ENCODE measurements at regions not wholly inside any gene's neighbourhood (a gene's known extent, or its start where the extent isn't known, plus 50 kb on each side); places are given as distances from the start of the nearest gene placed in this dataset.

DNA sequence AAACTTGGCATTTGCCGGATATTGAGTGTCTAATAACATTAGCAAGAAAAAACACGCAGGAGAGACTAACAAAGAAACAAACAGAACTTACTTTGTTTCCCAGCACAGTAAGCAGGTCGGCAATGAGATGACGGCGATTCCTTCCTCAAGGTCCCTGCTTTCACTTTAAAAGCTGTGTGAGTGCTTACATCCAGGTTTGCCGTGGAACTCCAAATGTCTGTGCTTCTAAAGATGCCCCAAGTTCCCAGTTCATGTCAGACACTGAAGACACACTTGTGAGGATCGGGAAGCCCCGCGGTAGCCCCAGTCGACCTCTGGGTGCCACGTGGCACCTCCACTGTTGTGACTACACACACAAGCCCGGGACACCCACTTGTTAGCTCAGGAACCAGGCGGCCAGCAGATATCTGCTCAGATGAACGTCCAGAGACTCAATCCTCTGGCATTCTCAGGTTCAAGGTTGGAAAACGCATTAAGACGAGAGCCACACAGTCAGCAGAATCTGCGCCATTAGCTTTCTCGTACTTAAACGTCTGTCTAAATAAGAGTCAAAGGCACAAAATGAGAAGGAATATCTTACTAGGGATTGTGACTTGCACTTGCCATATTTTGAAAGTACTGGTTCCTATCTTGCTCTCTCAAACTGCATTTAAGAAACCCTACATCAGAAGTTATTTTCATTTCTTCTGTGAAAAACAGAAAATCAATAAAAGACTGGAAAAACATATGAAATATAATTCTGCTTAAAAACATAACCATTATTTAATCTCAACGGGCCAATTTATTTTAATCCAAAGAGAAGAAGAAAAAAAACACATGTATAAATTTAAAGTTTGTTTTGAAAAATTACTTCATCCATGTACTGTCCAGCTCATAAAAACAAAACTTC lies 207.6 kb upstream of the KLF14 start:
- H4K20me1 ChIP-seq (ENCODE audit: insufficient read depth, low read length): peaks cover 35% of the 10 kb centered on the region
- H3K9me2 ChIP-seq (replicated peaks; ENCODE audit: insufficient read depth, low read length): no peaks in the 10 kb centered on the region
- peaks cover 5% of the 10 kb centered on the region for H3K4me1 ChIP-seq (ENCODE audit: low read length)
- no peak overlapping the region for H3K4me2 ChIP-seq (ENCODE audit: low read depth, low read length)
- peaks cover 98% of the 10 kb centered on the region for H3K79me2 ChIP-seq (ENCODE audit: low read length)
- no peaks in the 10 kb centered on the region for H3K27me3 ChIP-seq (replicated peaks; ENCODE audit: insufficient read depth, low read length)
- H2AFZ ChIP-seq (ENCODE audit: low read length): no peak overlapping the region
- H3K9ac ChIP-seq (ENCODE audit: low read length): no peak overlapping the region
- no peaks in the 10 kb centered on the region; the same call in 1 of the 2 replicates for H3K36me3 ChIP-seq (replicated peaks; ENCODE audit: insufficient read depth, low read length)
- H3F3A ChIP-seq (ENCODE audit: insufficient read depth, low read length): no peaks in the 10 kb centered on the region
- TF ChIP-seq EZH2 (optimal IDR thresholded peaks at IDR 0.05; ENCODE audit: low read depth, low read length) (no peak), EZH2phosphoT487 (IDR thresholded peaks at IDR 0.05; ENCODE audit: low read length) (no peak)
- TF ChIP-seq, protein P1, sequence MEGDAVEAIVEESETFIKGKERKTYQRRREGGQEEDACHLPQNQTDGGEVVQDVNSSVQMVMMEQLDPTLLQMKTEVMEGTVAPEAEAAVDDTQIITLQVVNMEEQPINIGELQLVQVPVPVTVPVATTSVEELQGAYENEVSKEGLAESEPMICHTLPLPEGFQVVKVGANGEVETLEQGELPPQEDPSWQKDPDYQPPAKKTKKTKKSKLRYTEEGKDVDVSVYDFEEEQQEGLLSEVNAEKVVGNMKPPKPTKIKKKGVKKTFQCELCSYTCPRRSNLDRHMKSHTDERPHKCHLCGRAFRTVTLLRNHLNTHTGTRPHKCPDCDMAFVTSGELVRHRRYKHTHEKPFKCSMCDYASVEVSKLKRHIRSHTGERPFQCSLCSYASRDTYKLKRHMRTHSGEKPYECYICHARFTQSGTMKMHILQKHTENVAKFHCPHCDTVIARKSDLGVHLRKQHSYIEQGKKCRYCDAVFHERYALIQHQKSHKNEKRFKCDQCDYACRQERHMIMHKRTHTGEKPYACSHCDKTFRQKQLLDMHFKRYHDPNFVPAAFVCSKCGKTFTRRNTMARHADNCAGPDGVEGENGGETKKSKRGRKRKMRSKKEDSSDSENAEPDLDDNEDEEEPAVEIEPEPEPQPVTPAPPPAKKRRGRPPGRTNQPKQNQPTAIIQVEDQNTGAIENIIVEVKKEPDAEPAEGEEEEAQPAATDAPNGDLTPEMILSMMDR (IDR thresholded peaks at IDR 0.05; ENCODE audit: low read length): no peak
- H3K9me3 ChIP-seq (replicated peaks; ENCODE audit: insufficient read depth, low read length): no peaks in the 10 kb centered on the region
- no peak overlapping the region for H3K4me3 ChIP-seq (ENCODE audit: low read length)
- no peak overlapping the region for H3K27ac ChIP-seq (ENCODE audit: low read length)
- DNase-seq: no peak

DNA sequence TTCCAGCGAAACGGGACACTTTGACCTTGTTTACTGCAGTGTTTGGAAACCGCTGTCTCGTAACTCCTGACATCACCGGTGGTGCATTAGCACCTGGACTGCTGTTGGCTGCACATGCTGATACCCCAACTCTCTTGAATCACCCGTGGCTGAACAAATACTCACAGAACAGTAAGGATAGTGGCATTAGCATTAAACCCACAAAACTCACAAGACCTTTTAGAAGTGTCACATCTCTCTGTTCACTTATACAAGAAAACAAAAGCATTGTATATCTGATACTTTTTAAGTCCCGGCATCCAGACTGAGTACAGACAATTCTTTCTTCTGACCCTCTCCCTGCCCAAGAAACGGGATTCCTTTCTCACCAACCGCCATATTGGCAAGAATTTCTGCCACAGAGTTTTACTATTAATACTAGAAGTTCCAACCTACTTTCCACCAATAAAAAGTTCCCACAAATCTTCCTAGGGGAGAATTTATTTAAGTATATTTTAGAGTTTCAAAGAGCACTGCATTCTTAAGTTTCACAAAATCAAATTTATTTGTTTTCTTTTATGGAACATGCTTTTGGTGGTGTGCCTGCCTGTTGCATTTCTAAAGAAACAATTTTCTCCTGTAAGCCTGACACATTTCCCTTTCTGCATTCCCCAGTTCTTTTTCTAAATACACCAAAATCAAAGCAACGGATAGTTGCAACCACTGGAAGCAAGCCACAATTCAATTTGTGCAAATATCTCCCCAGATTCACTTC lies 208.4 kb upstream of the KLF14 start:
- Histone ChIP-seq H3K4me3 (ENCODE audit: low read length) (no peak overlapping the region), H3K79me2 (ENCODE audit: low read length) (peaks cover 98% of the 10 kb centered on the region), H3K9me3 (replicated peaks; ENCODE audit: insufficient read depth, low read length) (no peaks in the 10 kb centered on the region), H3F3A (ENCODE audit: insufficient read depth, low read length) (no peaks in the 10 kb centered on the region), H3K27ac (ENCODE audit: low read length) (no peak overlapping the region), H3K4me1 (ENCODE audit: low read length) (peaks cover 5% of the 10 kb centered on the region), H3K36me3 (replicated peaks; ENCODE audit: insufficient read depth, low read length) (no peaks in the 10 kb centered on the region; the same call in 1 of the 2 replicates), H3K4me2 (ENCODE audit: low read depth, low read length) (no peak overlapping the region), H3K27me3 (replicated peaks; ENCODE audit: insufficient read depth, low read length) (no peaks in the 10 kb centered on the region), H3K9me2 (replicated peaks; ENCODE audit: insufficient read depth, low read length) (no peaks in the 10 kb centered on the region), H4K20me1 (ENCODE audit: insufficient read depth, low read length) (peaks cover 34% of the 10 kb centered on the region), H3K9ac (ENCODE audit: low read length) (no peak overlapping the region), H2AFZ (ENCODE audit: low read length) (no peak overlapping the region)
- TF ChIP-seq EZH2phosphoT487 (IDR thresholded peaks at IDR 0.05; ENCODE audit: low read length) (no peak), EZH2 (optimal IDR thresholded peaks at IDR 0.05; ENCODE audit: low read depth, low read length) (no peak)
- TF ChIP-seq, protein P1 (IDR thresholded peaks at IDR 0.05; ENCODE audit: low read length): no peak
- no peak for DNase-seq

DNA sequence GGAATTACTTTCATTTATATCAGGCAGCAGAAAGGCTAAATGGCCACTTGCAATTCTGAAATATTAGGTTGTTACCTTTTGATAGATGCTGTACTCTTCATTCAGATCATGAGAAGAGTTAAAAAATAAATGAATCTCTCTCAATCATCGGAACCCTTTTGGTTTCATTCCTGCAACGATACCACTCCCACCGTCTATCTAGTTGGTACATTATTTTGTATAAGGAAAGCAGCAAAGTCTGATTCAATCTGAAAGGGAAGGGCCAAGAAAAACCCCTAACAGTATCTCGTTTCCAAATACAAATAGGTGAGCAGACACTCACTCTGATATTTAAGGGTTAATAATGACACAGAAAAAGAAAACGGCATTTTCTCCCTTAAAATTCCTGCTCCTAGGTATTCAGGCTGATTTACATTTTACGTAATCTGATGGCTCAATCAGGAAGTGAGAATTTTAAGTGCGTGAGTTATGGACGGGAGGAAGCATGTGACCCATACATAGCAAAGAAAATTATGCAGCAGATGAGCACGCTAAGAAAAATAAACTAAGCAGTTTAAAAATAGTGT lies 209.4 kb upstream of the KLF14 start:
- H3K27ac ChIP-seq (ENCODE audit: low read length): no peak overlapping the region
- H3F3A ChIP-seq (ENCODE audit: insufficient read depth, low read length): no peaks in the 10 kb centered on the region; the same call in 1 of the 2 replicates
- H3K9me2 ChIP-seq (replicated peaks; ENCODE audit: insufficient read depth, low read length): no peaks in the 10 kb centered on the region
- H3K9ac ChIP-seq (ENCODE audit: low read length): no peak overlapping the region
- no peaks in the 10 kb centered on the region for H3K9me3 ChIP-seq (replicated peaks; ENCODE audit: insufficient read depth, low read length)
- H2AFZ ChIP-seq (ENCODE audit: low read length): no peak overlapping the region
- H3K4me3 ChIP-seq (ENCODE audit: low read length): no peak overlapping the region
- peaks cover 12% of the 10 kb centered on the region for H3K4me1 ChIP-seq (ENCODE audit: low read length)
- no peaks in the 10 kb centered on the region for H3K27me3 ChIP-seq (replicated peaks; ENCODE audit: insufficient read depth, low read length)
- peaks cover 42% of the 10 kb centered on the region for H4K20me1 ChIP-seq (ENCODE audit: insufficient read depth, low read length)
- DNase-seq: no peak
- H3K79me2 ChIP-seq (ENCODE audit: low read length): peaks cover 97% of the 10 kb centered on the region
- no peak overlapping the region for H3K4me2 ChIP-seq (ENCODE audit: low read depth, low read length)
- no peaks in the 10 kb centered on the region; the same call in none of the 2 replicates for H3K36me3 ChIP-seq (replicated peaks; ENCODE audit: insufficient read depth, low read length)
- no peak for TF ChIP-seq EZH2phosphoT487 (IDR thresholded peaks at IDR 0.05; ENCODE audit: low read length)
